ENCODE measurements at regions not wholly inside any gene's neighbourhood (a gene's known extent, or its start where the extent isn't known, plus 50 kb on each side); places are given as distances from the start of the nearest gene placed in this dataset.

DNA sequence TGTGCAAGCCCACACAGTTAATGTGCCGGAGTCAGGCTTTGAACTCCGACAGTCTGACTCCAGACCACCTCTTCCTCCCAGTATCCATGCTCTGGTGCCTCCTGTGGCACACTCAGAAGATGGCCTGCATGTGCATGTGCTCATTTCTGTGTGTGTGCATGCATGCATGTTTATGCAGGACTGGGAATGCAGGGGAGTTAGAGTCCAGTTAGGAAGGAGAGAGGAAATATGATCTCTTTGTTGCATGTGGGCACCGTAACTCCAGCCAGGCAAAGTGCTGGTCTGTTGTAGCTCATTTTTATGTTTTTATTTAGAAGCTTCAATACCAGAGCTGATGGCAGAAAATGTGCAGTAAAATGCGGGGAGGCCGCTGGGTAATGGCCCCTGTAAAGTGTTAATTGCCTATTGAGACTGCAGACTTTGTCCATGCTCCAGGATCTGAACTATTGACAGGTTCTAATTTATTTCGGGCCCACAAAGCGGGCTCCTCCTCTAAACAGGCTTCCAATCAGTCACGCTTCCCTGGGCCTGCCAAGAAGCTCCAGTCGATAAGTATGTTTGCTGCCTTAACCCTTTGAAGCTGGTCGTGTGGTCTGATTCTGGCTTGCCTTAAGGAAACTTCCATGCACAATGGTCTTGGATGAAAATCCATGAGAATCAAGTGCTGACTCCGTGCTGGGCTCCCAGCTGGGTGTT, 248.3 kb downstream of the DHX35 start:
- no peak for ATAC-seq
- no peak overlapping the region for H3K27ac Mint-ChIP-seq
- H3K27me3 Mint-ChIP-seq, result peaks cover 0 to 32% (median 10%) of the 10 kb centered on the region in 5 donors
- H3K4me3 Mint-ChIP-seq, result no peak overlapping the region
- ChIA-PET POLR2A (no interaction called here), CTCF (no interaction called here)
- H3K4me1 Mint-ChIP-seq, result no peaks in the 10 kb centered on the region
- no peak overlapping the region for H3K4me3 ChIP-seq (ENCODE audit: low read length)
- no peak for DNase-seq
- no peaks in the 10 kb centered on the region for H3K27me3 ChIP-seq (ENCODE audit: control insufficient read depth in 2 of 2, insufficient read depth in 2 of 2, low read length in 2 of 2)
- intact Hi-C loops (cut with micrococcal nuclease), result no loop called here
- no peak overlapping the region for H3K27ac ChIP-seq (ENCODE audit: low read depth, low read length)
- peaks cover 0 to 2% (median 0%) of the 10 kb centered on the region in 11 donors for H3K9me3 Mint-ChIP-seq
- no peaks in the 10 kb centered on the region for H3K36me3 Mint-ChIP-seq
- no peaks in the 10 kb centered on the region for H3K36me3 ChIP-seq (ENCODE audit: control insufficient read depth in 2 of 3, insufficient read depth in 3 of 3, low read length in 3 of 3)
- H3K4me1 ChIP-seq (ENCODE audit: control insufficient read depth in 2 of 2, insufficient read depth in 2 of 2, low read length in 2 of 2), result no peaks in the 10 kb centered on the region
- H3K9me3 ChIP-seq (ENCODE audit: control insufficient read depth in 2 of 3, low read length in 3 of 3), result no peaks in the 10 kb centered on the region

DNA sequence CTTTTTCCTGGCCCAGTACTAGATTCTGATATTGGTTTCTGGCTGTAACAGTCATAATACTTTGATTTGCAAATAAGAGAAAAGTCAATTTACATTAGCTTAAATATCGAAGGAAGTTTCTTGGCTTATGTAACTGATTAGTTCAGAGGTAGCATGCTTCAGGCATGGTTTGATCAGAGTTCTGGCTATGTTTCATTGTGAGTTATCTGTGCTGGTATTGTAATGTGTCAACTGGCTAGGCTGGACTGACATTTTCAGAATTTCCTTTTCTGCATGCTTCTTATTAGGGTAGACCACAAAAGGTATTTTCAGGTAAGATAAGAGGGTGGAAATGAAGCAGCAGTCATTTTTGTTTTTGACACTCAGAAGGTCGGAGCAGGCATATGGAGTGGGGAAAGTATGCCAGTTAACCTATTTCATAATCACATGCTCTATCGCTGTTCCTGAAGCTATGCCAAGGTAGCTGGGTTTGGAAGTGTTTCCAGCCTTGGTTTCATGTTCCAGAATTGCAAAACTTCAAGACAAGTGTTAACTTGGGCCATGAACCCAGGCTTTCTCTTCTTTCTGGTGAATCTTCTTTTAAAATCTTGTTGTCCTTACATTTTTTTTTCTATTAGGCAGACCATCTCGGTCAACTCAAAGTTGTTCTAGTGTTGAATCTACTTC, 244.9 kb downstream of the DHX35 start:
- H3K27me3 Mint-ChIP-seq, result peaks cover 2 to 24% (median 9%) of the 10 kb centered on the region in 5 donors
- Histone ChIP-seq H3K4me1 (ENCODE audit: control insufficient read depth in 2 of 2, insufficient read depth in 2 of 2, low read length in 2 of 2) (no peaks in the 10 kb centered on the region), H3K4me3 (ENCODE audit: low read length) (no peak overlapping the region), H3K27ac (ENCODE audit: low read depth, low read length) (no peak overlapping the region), H3K27me3 (ENCODE audit: control insufficient read depth in 2 of 2, insufficient read depth in 2 of 2, low read length in 2 of 2) (no peaks in the 10 kb centered on the region), H3K36me3 (ENCODE audit: control insufficient read depth in 2 of 3, insufficient read depth in 3 of 3, low read length in 3 of 3) (no peaks in the 10 kb centered on the region), H3K9me3 (ENCODE audit: control insufficient read depth in 2 of 3, low read length in 3 of 3) (peaks cover 0 to 6% (median 0%) of the 10 kb centered on the region in 3 experiments)
- no peaks in the 10 kb centered on the region for H3K4me1 Mint-ChIP-seq
- ChIA-PET CTCF (no interaction called here), POLR2A (no interaction called here)
- H3K36me3 Mint-ChIP-seq, result no peaks in the 10 kb centered on the region
- no peak overlapping the region for H3K27ac Mint-ChIP-seq
- no peak for ATAC-seq
- DNase-seq, result no peak
- H3K9me3 Mint-ChIP-seq, result peaks cover 0 to 11% (median 0%) of the 10 kb centered on the region in 11 donors
- intact Hi-C loops (cut with micrococcal nuclease), result no loop called here
- no peak overlapping the region for H3K4me3 Mint-ChIP-seq

DNA sequence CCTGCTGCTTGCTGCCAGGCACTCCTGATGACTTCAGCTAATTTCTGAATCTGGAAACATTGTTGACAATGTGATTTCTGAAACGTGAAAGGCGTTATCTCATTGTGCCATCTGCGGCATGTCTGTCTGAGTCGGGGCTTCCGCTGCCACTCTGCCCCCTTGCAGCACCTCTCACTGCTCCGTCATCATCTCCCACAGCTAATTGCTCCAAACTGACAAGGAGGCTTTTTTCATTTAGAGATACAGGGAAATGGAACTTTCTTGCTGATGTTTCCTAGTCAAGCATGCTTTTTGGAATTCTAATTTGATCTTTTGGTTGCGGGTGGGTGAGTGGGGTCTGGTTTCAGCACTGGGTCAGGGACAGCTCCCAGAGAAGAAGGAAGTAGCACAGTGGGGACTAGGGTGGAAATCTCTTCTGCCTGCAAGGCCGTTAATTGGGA, 233.5 kb downstream of the DHX35 start:
- H3K36me3 ChIP-seq (ENCODE audit: control insufficient read depth in 2 of 3, insufficient read depth in 3 of 3, low read length in 3 of 3), result no peaks in the 10 kb centered on the region

DNA sequence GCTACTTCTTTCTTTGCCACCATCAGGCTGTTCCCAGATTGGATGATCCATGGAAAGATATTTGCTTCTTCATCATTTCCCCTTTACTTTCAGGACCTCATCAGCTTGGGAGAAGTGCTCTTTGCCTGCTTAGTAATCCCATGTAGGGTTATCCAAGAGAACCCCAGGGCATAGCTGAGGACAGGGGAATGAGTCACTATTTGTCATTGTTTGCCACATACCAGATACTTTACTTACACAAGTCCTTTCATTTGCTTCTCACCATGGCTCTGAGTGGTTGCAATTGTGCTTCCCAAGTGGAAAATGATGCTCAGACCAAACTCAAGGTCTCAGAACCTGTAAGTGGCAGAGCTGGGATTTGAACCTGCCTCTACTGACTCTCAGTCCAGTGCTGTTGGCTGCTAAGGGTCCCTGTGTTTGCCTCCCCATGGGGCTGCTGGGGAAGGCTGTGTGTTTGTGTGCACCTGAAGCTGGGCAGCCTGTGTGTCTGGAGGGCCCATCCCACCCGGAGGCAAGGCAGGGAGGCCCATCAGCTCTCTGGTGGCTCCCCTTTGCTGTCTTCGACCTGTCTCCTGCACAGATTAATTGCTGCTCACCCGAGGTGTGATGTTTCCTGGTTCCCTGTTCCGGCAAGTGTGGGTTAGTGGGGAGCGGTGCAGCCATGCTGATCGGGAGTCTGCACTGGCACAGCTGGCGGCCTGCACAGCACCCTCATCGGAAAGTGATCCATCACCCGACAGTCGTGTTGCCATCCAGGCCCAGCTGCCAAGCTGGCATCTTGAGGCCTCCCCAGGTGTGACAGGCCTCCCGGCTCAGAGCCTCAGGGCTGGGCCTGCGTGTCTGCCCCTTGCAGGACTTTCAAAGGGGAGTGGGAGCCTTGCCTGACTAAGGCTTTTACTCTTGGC, 228.8 kb downstream of the DHX35 start:
- Mint-ChIP-seq H3K9me3 (peaks cover 0 to 8% (median 3%) of the 10 kb centered on the region in 11 donors), H3K4me1 (no peaks in the 10 kb centered on the region), H3K27ac (no peak overlapping the region), H3K36me3 (no peaks in the 10 kb centered on the region), H3K4me3 (no peak overlapping the region), H3K27me3 (peaks cover 3 to 24% (median 19%) of the 10 kb centered on the region in 5 donors)
- ChIA-PET POLR2A (no interaction called here), CTCF (no interaction called here)
- Histone ChIP-seq H3K36me3 (ENCODE audit: control insufficient read depth in 2 of 3, insufficient read depth in 3 of 3, low read length in 3 of 3) (no peaks in the 10 kb centered on the region), H3K4me1 (ENCODE audit: control insufficient read depth in 2 of 2, insufficient read depth in 2 of 2, low read length in 2 of 2) (no peaks in the 10 kb centered on the region), H3K27ac (ENCODE audit: low read depth, low read length) (no peak overlapping the region), H3K27me3 (ENCODE audit: control insufficient read depth in 2 of 2, insufficient read depth in 2 of 2, low read length in 2 of 2) (no peaks in the 10 kb centered on the region), H3K4me3 (ENCODE audit: low read length) (no peak overlapping the region), H3K9me3 (ENCODE audit: control insufficient read depth in 2 of 3, low read length in 3 of 3) (no peaks in the 10 kb centered on the region)
- ATAC-seq (no peak), DNase-seq (no peak)
- intact Hi-C loops (cut with micrococcal nuclease), result no loop called here

More for the DNA sequence above, 233.5 kb downstream of the DHX35 start:
- H3K9me3 ChIP-seq (ENCODE audit: control insufficient read depth in 2 of 3, low read length in 3 of 3), result no peaks in the 10 kb centered on the region
- H3K4me1 ChIP-seq (ENCODE audit: control insufficient read depth in 2 of 2, insufficient read depth in 2 of 2, low read length in 2 of 2), result no peaks in the 10 kb centered on the region
- no peak overlapping the region for H3K4me3 ChIP-seq (ENCODE audit: low read length)
- no peak for DNase-seq
- H3K36me3 Mint-ChIP-seq, result peaks cover 0 to 9% (median 0%) of the 10 kb centered on the region in 5 donors
- intact Hi-C loops (cut with micrococcal nuclease), result no loop called here
- no peaks in the 10 kb centered on the region for H3K4me1 Mint-ChIP-seq
- H3K9me3 Mint-ChIP-seq, result peaks cover 0 to 25% (median 7%) of the 10 kb centered on the region in 11 donors
- no peak overlapping the region for H3K27ac ChIP-seq (ENCODE audit: low read depth, low read length)
- ChIA-PET POLR2A (no interaction called here), CTCF (no interaction called here)
- no peaks in the 10 kb centered on the region for H3K27me3 ChIP-seq (ENCODE audit: control insufficient read depth in 2 of 2, insufficient read depth in 2 of 2, low read length in 2 of 2)
- H3K27me3 Mint-ChIP-seq, result peaks cover 3 to 37% (median 24%) of the 10 kb centered on the region in 5 donors
- no peak for ATAC-seq
- H3K4me3 Mint-ChIP-seq, result no peak overlapping the region
- H3K27ac Mint-ChIP-seq, result no peak overlapping the region

- Mint-ChIP-seq H3K4me1 (no peaks in the 10 kb centered on the region), H3K27ac (no peak overlapping the region), H3K36me3 (no peaks in the 10 kb centered on the region), H3K9me3 (peaks cover 0 to 19% (median 12%) of the 10 kb centered on the region in 11 donors), H3K27me3 (peaks cover 0 to 17% (median 12%) of the 10 kb centered on the region in 5 donors), H3K4me3 (no peak overlapping the region)
- POLR2A ChIA-PET, result no interaction called here
- Histone ChIP-seq H3K36me3 (ENCODE audit: control insufficient read depth in 2 of 3, insufficient read depth in 3 of 3, low read length in 3 of 3) (no peaks in the 10 kb centered on the region), H3K9me3 (ENCODE audit: control insufficient read depth in 2 of 3, low read length in 3 of 3) (peaks cover 0 to 7% (median 0%) of the 10 kb centered on the region in 3 experiments), H3K4me1 (ENCODE audit: control insufficient read depth in 2 of 2, insufficient read depth in 2 of 2, low read length in 2 of 2) (no peaks in the 10 kb centered on the region), H3K27me3 (ENCODE audit: control insufficient read depth in 2 of 2, insufficient read depth in 2 of 2, low read length in 2 of 2) (no peaks in the 10 kb centered on the region), H3K4me3 (ENCODE audit: low read length) (no peak overlapping the region), H3K27ac (ENCODE audit: low read depth, low read length) (no peak overlapping the region)
- intact Hi-C loops (cut with micrococcal nuclease), result no loop called here
- ATAC-seq, result no peak
- DNase-seq, result no peak
- CTCF ChIA-PET, result no interaction called here
These were observed 226.2 kb downstream of the DHX35 start for GRCh38 chr20:39188266-39188765.

- CTCF ChIA-PET, result no interaction called here
- intact Hi-C loops (cut with micrococcal nuclease), result no loop called here
These were observed 219.3 kb downstream of the DHX35 start for GRCh38 chr20:39181490-39181889.

More at GRCh38 chr20:39181490-39181889, 219.3 kb downstream of the DHX35 start:
- Histone ChIP-seq H3K4me1 (ENCODE audit: control insufficient read depth in 2 of 2, insufficient read depth in 2 of 2, low read length in 2 of 2) (no peaks in the 10 kb centered on the region), H3K27ac (ENCODE audit: low read depth, low read length) (no peak overlapping the region), H3K36me3 (ENCODE audit: control insufficient read depth in 2 of 3, insufficient read depth in 3 of 3, low read length in 3 of 3) (no peaks in the 10 kb centered on the region), H3K4me3 (ENCODE audit: low read length) (no peak overlapping the region), H3K27me3 (ENCODE audit: control insufficient read depth in 2 of 2, insufficient read depth in 2 of 2, low read length in 2 of 2) (no peaks in the 10 kb centered on the region), H3K9me3 (ENCODE audit: control insufficient read depth in 2 of 3, low read length in 3 of 3) (peaks cover 0 to 7% (median 0%) of the 10 kb centered on the region in 3 experiments)
- ATAC-seq, result no peak
- peaks cover 3 to 26% (median 13%) of the 10 kb centered on the region in 5 donors for H3K27me3 Mint-ChIP-seq
- no peak overlapping the region for H3K27ac Mint-ChIP-seq
- H3K36me3 Mint-ChIP-seq, result peaks cover 0 to 5% (median 0%) of the 10 kb centered on the region in 5 donors
- DNase-seq, result no peak
- no peaks in the 10 kb centered on the region for H3K4me1 Mint-ChIP-seq
- POLR2A ChIA-PET, result no interaction called here
- peaks cover 0 to 19% (median 12%) of the 10 kb centered on the region in 11 donors for H3K9me3 Mint-ChIP-seq
- H3K4me3 Mint-ChIP-seq, result no peak overlapping the region

Data from naive thymus-derived CD4-positive, alpha-beta T cell (primary cell).